Common myeloid progenitor, CD34-positive (primary cell): ENCODE measurements at regions not wholly inside any gene's neighbourhood (a gene's known extent, or its start where the extent isn't known, plus 50 kb on each side); places are given as distances from the start of the nearest gene placed in this dataset.

ENCODE experiments used
- CTCF ChIA-PET: fragments of 350-600 bp; sonication (Branson Sonifier 250); formaldehyde crosslinking; loops from one replicate; lab custom pipeline; 2021; ENCODE audit warnings: antibody characterized with exemption; lab: Charles Lee
- POLR2A ChIA-PET: fragments of 350-600 bp; sonication (Branson Sonifier 250); formaldehyde crosslinking; loops from one replicate; lab custom pipeline; 2021; ENCODE audit warnings: antibody characterized with exemption; lab: Charles Lee
- DNase-seq, 3 donors: peaks; one replicate each; pipeline versions ENCODE4 v3.0.0 to v3.0.0-alpha.2; 2013
- H3K27ac ChIP-seq, 2 experiments: 1 replicate in 1 of 2; 2 replicates in 1 of 2; pipeline ENCODE4 v1.7.0; 2013; ENCODE audit warnings: inconsistent platforms in 2 of 2, low read length in 2 of 2, mild to moderate bottlenecking in 2 of 2, low read depth in 1 of 2, moderate library complexity in 1 of 2; ENCODE audit not compliant: severe bottlenecking in 2 of 2, insufficient read depth in 1 of 2, poor library complexity in 1 of 2
- H3K27me3 ChIP-seq, 5 experiments: replicated peaks in 2 of 5; 1 replicate in 3 of 5; 2 replicates in 2 of 5; pipeline versions ENCODE4 v1.6.1 to v1.7.0; 2013; ENCODE audit warnings: low read length in 4 of 5, mild to moderate bottlenecking in 2 of 5, moderate library complexity in 2 of 5, inconsistent platforms in 1 of 5; ENCODE audit not compliant: insufficient read depth in 5 of 5, control insufficient read depth in 4 of 5
- H3K36me3 ChIP-seq, 4 experiments: 1 replicate in 2 of 4; 2 replicates in 2 of 4; pipeline versions ENCODE4 v1.6.1 to v1.7.0; 2013; ENCODE audit warnings: low read length in 3 of 4, control low read depth in 1 of 4, mild to moderate bottlenecking in 1 of 4; ENCODE audit not compliant: control insufficient read depth in 4 of 4, insufficient read depth in 4 of 4
- H3K4me1 ChIP-seq, 4 experiments: 1 replicate in 3 of 4; 2 replicates in 1 of 4; pipeline versions ENCODE4 v1.6.1 to v1.7.1; 2013; ENCODE audit warnings: low read length in 3 of 4, mild to moderate bottlenecking in 3 of 4, control low read depth in 1 of 4, inconsistent platforms in 1 of 4, moderate library complexity in 1 of 4; ENCODE audit not compliant: control insufficient read depth in 4 of 4, insufficient read depth in 4 of 4; ENCODE audit errors: control extremely low read depth in 1 of 4
- H3K4me3 ChIP-seq, 7 experiments: 1 replicate in 4 of 7; 2 replicates in 3 of 7; pipeline versions ENCODE4 v1.5.1 to v1.7.0; 2013; ENCODE audit warnings: mild to moderate bottlenecking in 7 of 7, low read length in 6 of 7, moderate library complexity in 6 of 7, inconsistent platforms in 2 of 7, low read depth in 2 of 7, control low read depth in 1 of 7; ENCODE audit not compliant: insufficient read depth in 4 of 7, control insufficient read depth in 1 of 7; ENCODE audit errors: extremely low read depth in 1 of 7
- H3K9me3 ChIP-seq, 5 experiments: 1 replicate in 4 of 5; 2 replicates in 1 of 5; pipeline versions ENCODE4 v1.6.1 to v1.7.1; 2013; ENCODE audit warnings: low read length in 4 of 5, mild to moderate bottlenecking in 2 of 5, inconsistent platforms in 1 of 5, low read depth in 1 of 5, moderate library complexity in 1 of 5; ENCODE audit not compliant: control insufficient read depth in 4 of 5, insufficient read depth in 2 of 5; ENCODE audit errors: control extremely low read depth in 1 of 5
- WGBS: methylation state at CpG from one replicate; pipeline ENCODE4 v1.1.5; 2013; ENCODE audit not compliant: insufficient coverage; 5-methylcytosine and 5-hydroxymethylcytosine counted together

DNA sequence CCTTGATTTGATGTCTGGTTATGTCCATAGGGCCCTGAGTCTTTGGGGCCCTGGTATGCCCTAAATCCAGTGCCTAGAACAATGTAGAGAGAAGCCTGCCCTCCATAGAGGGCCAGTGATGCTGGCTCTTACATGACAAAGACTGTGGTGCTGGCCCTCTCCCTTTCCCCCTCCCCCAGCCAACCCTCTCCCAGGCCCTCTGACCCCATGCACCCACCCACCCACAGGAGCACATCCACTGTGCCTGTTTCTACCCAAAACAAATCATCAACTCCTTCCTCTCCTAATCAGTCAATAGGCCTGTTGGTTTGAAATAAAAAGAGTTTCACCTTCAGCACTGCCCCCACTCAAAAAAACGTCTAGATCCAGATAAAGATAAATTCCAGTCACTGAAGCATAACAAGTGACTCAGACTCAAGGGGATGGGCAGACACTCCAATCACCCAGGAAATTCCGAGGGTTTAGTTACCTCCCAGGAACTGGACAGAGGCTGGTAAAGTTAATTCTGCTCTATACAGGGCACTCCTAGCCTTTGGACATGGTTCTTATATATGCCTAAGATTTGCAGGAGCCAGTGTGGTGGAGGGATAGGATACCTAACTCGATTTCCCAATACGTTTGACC, 144.8 kb upstream of the VANGL1 start:
- ChIA-PET CTCF (no interaction called here), POLR2A (no interaction called here)
- WGBS: 53% methylated on average over 2 of the region's 4 CpGs
- H3K9me3 ChIP-seq: no peaks in the 10 kb centered on the region
- H3K27me3 ChIP-seq: no peaks in the 10 kb centered on the region
- H3K36me3 ChIP-seq: no peaks in the 10 kb centered on the region
- no peak for DNase-seq
- peaks cover 8 to 23% (median 17%) of the 10 kb centered on the region in 4 experiments for H3K4me1 ChIP-seq
- no peak overlapping the region for H3K27ac ChIP-seq
- no peak overlapping the region for H3K4me3 ChIP-seq

DNA sequence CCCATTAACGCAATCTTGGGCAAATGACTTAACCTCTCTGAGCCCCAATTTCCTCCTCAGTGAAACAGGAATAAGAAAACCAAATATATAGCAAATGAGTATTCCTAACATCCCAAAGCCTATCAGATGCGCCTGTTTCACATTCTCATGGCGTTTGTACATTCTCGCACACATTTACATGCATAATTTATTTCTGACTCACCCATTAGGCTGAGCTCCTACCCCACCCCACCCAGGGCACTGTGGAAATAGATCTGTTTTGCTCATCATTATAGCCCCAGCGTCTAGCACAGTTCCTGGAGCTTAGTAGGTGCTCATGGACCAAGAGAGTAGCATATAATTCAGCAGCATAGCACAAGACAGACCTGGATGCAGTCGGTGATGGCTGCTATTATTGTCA, 146.1 kb upstream of the VANGL1 start:
- no peak overlapping the region for H3K4me3 ChIP-seq
- no peaks in the 10 kb centered on the region for H3K9me3 ChIP-seq
- DNase-seq: no peak
- H3K36me3 ChIP-seq: no peaks in the 10 kb centered on the region
- 98% methylated on average over 5 of the region's 6 CpGs for WGBS
- peaks cover 0 to 9% (median 5%) of the 10 kb centered on the region in 4 experiments for H3K4me1 ChIP-seq
- ChIA-PET CTCF (interaction anchor here (0.5 kb wide), 1 partner anchor 95 kb away, joined by 3 read pairs; no protein-coding TSS in a partner anchor), POLR2A (no interaction called here)
- H3K27me3 ChIP-seq: no peaks in the 10 kb centered on the region
- no peak overlapping the region for H3K27ac ChIP-seq

DNA sequence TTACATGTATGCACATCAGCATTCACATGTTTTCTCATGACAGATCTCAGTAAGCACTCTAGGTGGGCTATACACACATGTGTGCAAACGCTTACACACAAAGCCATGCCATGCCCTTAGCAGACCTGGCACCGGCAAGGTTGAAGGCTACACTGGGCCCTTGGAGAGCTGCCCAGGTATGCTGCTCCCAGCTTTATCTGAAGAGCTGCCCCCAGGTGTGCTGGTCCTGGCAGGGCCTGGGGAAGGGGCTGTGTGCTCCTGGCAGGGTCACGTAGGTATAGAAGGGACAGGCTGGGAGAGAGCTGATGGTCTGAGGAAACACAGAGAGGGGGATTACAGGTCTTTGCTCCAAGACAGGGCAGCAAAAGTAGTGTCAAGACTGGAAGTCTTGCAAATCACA, 146.7 kb upstream of the VANGL1 start:
- Histone ChIP-seq H3K36me3 (no peaks in the 10 kb centered on the region), H3K9me3 (no peaks in the 10 kb centered on the region), H3K27ac (no peak overlapping the region), H3K4me1 (peaks cover 0 to 4% (median 1%) of the 10 kb centered on the region in 4 experiments), H3K4me3 (no peak overlapping the region), H3K27me3 (no peaks in the 10 kb centered on the region)
- no peak for DNase-seq
- CTCF ChIA-PET: interaction anchor here (0.5 kb wide), 1 partner anchor 95 kb away, joined by 3 read pairs; no protein-coding TSS in a partner anchor
- POLR2A ChIA-PET: no interaction called here
- WGBS: 86% methylated on average over 3 of the region's 3 CpGs

DNA sequence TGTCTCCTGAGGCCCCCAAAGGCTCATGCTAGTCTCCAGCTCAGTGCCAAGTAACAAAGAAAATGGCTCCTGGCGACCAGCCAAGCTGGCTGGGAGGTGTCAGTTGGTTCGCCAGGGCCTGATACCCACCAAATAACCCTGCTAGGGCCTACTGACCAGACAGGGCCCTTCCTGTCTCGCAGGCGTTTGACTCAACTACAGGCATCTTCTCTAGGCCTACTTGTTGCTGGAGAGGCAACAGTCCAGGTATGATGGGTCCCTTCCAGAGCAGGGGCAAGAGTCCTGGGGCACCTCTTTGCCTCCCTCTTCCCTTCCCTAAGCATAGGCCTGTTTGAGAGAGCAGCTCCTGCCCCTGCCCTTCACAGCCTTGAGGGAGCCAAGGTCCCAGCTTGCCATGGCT, 147.9 kb upstream of the VANGL1 start:
- Histone ChIP-seq H3K4me3 (no peak overlapping the region), H3K27ac (no peak overlapping the region), H3K27me3 (no peaks in the 10 kb centered on the region), H3K9me3 (no peaks in the 10 kb centered on the region), H3K36me3 (no peaks in the 10 kb centered on the region), H3K4me1 (no peaks in the 10 kb centered on the region)
- no peak for DNase-seq
- POLR2A ChIA-PET: no interaction called here
- CTCF ChIA-PET: no interaction called here
- 91% methylated on average over 4 of the region's 4 CpGs for WGBS

DNA sequence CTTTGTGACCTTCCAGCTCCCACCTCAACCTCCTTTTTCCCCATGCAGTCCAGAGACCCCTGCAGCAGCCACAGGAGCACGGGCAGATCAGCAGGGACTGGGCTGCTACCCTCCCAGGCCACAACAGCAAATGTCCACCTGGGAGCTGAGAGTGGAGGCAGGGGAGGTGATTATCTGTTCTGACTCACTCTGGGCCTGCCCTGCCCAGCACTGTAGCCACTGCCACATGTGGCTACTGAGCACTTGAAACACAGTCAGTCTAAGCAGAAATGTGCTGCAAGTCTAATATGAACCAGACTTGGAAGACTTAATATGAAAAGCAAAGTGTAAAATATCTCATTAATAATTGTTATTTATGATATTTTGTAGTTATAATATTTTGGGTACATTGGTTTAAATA, 148.9 kb upstream of the VANGL1 start:
- ChIA-PET POLR2A (no interaction called here), CTCF (interaction anchor here (1.3 to 1.9 kb wide), 2 partner anchors 8 to 14 kb away, joined by 3 to 8 read pairs; no protein-coding TSS in a partner anchor)
- no peaks in the 10 kb centered on the region for H3K27me3 ChIP-seq
- WGBS: no CpG with 5 or more reads among the region's 1 CpG
- H3K4me3 ChIP-seq: no peak overlapping the region
- H3K27ac ChIP-seq: no peak overlapping the region
- DNase-seq: no peak
- no peaks in the 10 kb centered on the region for H3K36me3 ChIP-seq
- H3K4me1 ChIP-seq: no peaks in the 10 kb centered on the region
- H3K9me3 ChIP-seq: no peaks in the 10 kb centered on the region

DNA sequence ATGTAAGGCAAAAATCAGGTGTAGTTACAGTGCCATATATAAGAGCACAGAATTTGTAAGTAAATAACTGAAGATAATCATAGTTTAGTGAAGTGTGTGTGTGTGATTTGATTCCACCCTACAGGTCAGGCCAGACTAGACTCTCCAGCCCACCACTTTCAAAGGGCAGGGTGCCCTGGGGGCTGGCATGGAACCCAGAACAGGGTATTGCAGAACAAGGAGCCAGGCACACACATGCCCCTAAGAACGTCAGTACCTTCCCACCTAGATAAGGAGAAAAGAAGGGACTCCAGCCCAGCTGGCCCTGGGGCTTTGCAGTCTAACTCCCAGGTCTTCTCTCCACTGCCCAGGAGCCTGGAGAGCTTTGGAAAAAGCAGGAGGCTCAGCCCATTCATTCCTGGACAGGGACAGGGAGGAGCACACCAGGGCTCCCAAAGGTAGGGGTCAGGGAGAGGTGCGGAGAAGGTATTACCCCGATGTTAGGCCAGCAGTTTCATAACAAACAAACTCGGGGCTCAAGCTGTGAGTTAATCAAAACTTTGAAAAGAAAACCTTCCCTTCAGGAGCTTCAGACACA, 149.7 kb upstream of the VANGL1 start:
- no peaks in the 10 kb centered on the region for H3K36me3 ChIP-seq
- ChIA-PET POLR2A (no interaction called here), CTCF (interaction anchor here (1.0 to 1.9 kb wide), 5 partner anchors 9 to 379 kb away, joined by 3 to 8 read pairs (median 3); no protein-coding TSS in a partner anchor)
- DNase-seq: no peak
- H3K4me3 ChIP-seq: no peak overlapping the region
- H3K4me1 ChIP-seq: no peaks in the 10 kb centered on the region
- no peak overlapping the region for H3K27ac ChIP-seq
- H3K9me3 ChIP-seq: no peaks in the 10 kb centered on the region
- no peaks in the 10 kb centered on the region for H3K27me3 ChIP-seq
- WGBS: 89% methylated on average over 3 of the region's 4 CpGs

DNA sequence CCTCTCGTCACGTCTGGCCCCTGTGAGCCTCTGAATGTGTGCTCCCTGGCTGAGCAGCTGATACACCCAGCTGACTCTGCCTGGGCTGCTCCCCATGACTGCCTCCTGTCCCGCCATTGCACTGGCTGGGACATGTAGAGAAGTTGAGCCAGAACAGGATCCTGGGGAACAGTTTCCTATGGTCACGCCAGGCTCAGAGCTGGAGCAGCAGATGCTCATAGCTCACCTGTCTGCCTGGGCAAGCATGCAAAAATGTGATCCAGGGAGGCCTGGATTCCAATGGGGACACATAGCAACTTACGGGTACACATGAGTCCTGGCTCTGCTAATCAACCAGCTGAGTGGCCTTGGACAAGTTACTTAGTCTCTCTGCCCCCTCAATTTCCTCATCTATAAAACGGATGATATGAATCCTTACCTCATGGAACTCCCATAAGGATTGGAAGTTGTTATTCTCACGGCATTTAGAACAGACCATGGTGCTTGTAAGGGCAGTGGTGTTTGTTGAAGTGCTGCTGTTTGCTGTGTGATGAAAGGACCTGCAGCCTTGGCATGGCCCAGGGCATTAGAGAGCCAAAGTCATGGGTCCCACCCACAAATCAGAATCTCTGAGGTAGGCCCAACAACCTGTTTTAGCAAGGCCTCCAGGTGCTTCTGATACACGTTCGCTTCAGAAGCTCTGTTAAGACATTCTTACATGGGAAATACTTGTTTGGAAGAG, 150.3 kb upstream of the VANGL1 start:
- H3K27ac ChIP-seq: no peak overlapping the region
- no peaks in the 10 kb centered on the region for H3K36me3 ChIP-seq
- no peaks in the 10 kb centered on the region for H3K4me1 ChIP-seq
- no peak for DNase-seq
- H3K4me3 ChIP-seq: no peak overlapping the region
- 100% methylated on average over 7 of the region's 9 CpGs for WGBS
- H3K27me3 ChIP-seq: no peaks in the 10 kb centered on the region
- POLR2A ChIA-PET: no interaction called here
- no peaks in the 10 kb centered on the region for H3K9me3 ChIP-seq
- CTCF ChIA-PET: interaction anchor here (1.0 to 1.9 kb wide), 5 partner anchors 10 to 379 kb away, joined by 3 to 8 read pairs (median 3); no protein-coding TSS in a partner anchor
